Loucy (cell line): ENCODE measurements at regions not wholly inside any gene's neighbourhood (a gene's known extent, or its start where the extent isn't known, plus 50 kb on each side); places are given as distances from the start of the nearest gene placed in this dataset.

ENCODE experiments used
- H2AFZ ChIP-seq: fragments of 200-600 bp; sonication (generic); 2 replicates; pipeline ENCODE4 v1.6.0; 2016; ENCODE audit warnings: antibody characterized with exemption, mild to moderate bottlenecking, low read length, moderate library complexity
- H3F3A ChIP-seq: fragments of 200-600 bp; 2 replicates; pipeline ENCODE4 v1.6.0; 2016; ENCODE audit warnings: antibody characterized with exemption, low read depth, mild to moderate bottlenecking
- H3K27me3 ChIP-seq: fragments of 200-600 bp; sonication (generic); 2 replicates; pipeline ENCODE4 v1.6.1; 2014; ENCODE audit warnings: low read length, mild to moderate bottlenecking; ENCODE audit not compliant: insufficient read depth, poor library complexity, severe bottlenecking
- H3K36me3 ChIP-seq: fragments of 200-600 bp; sonication (generic); 2 replicates; pipeline ENCODE4 v1.6.1; 2016; ENCODE audit warnings: low read length; ENCODE audit not compliant: insufficient read depth
- H3K4me1 ChIP-seq: fragments of 200-600 bp; sonication (generic); 2 replicates; pipeline ENCODE4 v1.5.1; 2014; ENCODE audit warnings: low read length, mild to moderate bottlenecking; ENCODE audit not compliant: insufficient read depth, poor library complexity, severe bottlenecking
- H3K4me2 ChIP-seq: fragments of 200-600 bp; sonication (generic); 2 replicates; pipeline ENCODE4 v1.6.0; 2014; ENCODE audit warnings: antibody characterized with exemption, low read length, low read depth, mild to moderate bottlenecking; ENCODE audit not compliant: poor library complexity, severe bottlenecking
- H3K4me3 ChIP-seq: fragments of 200-600 bp; sonication (generic); 2 replicates; pipeline ENCODE4 v1.5.1; 2014; ENCODE audit warnings: low read length, mild to moderate bottlenecking, mixed read lengths; ENCODE audit not compliant: poor library complexity, severe bottlenecking
- H3K79me2 ChIP-seq: fragments of 200-600 bp; sonication (generic); 2 replicates; pipeline ENCODE4 v1.6.1; 2014; ENCODE audit warnings: low read length; ENCODE audit not compliant: insufficient read depth
- H3K9ac ChIP-seq: fragments of 200-600 bp; sonication (generic); 2 replicates; pipeline ENCODE4 v1.6.0; 2014; ENCODE audit warnings: mild to moderate bottlenecking, low read depth, low read length, moderate library complexity; ENCODE audit not compliant: poor library complexity, severe bottlenecking
- H3K9me2 ChIP-seq: fragments of 200-600 bp; sonication (generic); replicated peaks from 2 replicates; pipeline ENCODE4 v1.6.1; 2016; ENCODE audit warnings: low read depth, low read length, mixed read lengths
- H3K9me3 ChIP-seq: fragments of 200-600 bp; sonication (generic); 2 replicates; pipeline ENCODE4 v1.6.1; 2014; ENCODE audit warnings: mild to moderate bottlenecking, antibody characterized with exemption, low read length, low read depth; ENCODE audit not compliant: insufficient read depth
- H4K20me1 ChIP-seq: fragments of 200-600 bp; sonication (generic); 2 replicates; pipeline ENCODE4 v1.6.0; 2014; ENCODE audit warnings: antibody characterized with exemption, low read length, mild to moderate bottlenecking; ENCODE audit not compliant: insufficient read depth, poor library complexity, severe bottlenecking
- CTCF ChIP-seq: fragments of 200-600 bp; sonication (generic); conservative IDR thresholded peaks from 2 replicates; pipeline ENCODE4 v1.5.1; 2014; ENCODE audit warnings: mild to moderate bottlenecking, antibody characterized with exemption, low read length
- EZH2phosphoT487 ChIP-seq: fragments of 200-600 bp; IDR thresholded peaks from 2 replicates; pipeline ENCODE4 v1.6.1; 2018; ENCODE audit warnings: antibody characterized with exemption, mild to moderate bottlenecking, moderate library complexity, borderline replicate concordance

GRCh38 chr11:27868709-27869108 lies 168.5 kb upstream of the BDNF start:
- H2AFZ ChIP-seq = no peak overlapping the region
- H3K4me1 ChIP-seq = no peaks in the 10 kb centered on the region
- no peaks in the 10 kb centered on the region for H3K9me3 ChIP-seq
- TF ChIP-seq EZH2phosphoT487 (no peak), CTCF (no peak)
- no peak overlapping the region for H3K4me3 ChIP-seq
- no peaks in the 10 kb centered on the region for H3K27me3 ChIP-seq
- H3K9me2 ChIP-seq = no peaks in the 10 kb centered on the region
- no peak overlapping the region for H3K9ac ChIP-seq
- no peak overlapping the region for H3K4me2 ChIP-seq
- no peaks in the 10 kb centered on the region for H3F3A ChIP-seq
- H4K20me1 ChIP-seq = no peaks in the 10 kb centered on the region
- H3K36me3 ChIP-seq = no peaks in the 10 kb centered on the region
- H3K79me2 ChIP-seq = no peaks in the 10 kb centered on the region

- Histone ChIP-seq H4K20me1 (no peaks in the 10 kb centered on the region), H2AFZ (no peak overlapping the region), H3K4me1 (no peaks in the 10 kb centered on the region), H3K4me3 (no peak overlapping the region), H3K9me2 (no peaks in the 10 kb centered on the region), H3F3A (no peaks in the 10 kb centered on the region), H3K36me3 (no peaks in the 10 kb centered on the region), H3K9me3 (no peaks in the 10 kb centered on the region), H3K27me3 (no peaks in the 10 kb centered on the region), H3K79me2 (no peaks in the 10 kb centered on the region), H3K9ac (no peak overlapping the region), H3K4me2 (no peak overlapping the region)
- TF ChIP-seq EZH2phosphoT487 = no peak
- TF ChIP-seq CTCF = no peak
These were observed 168.0 kb upstream of the BDNF start for GRCh38 chr11:27868226-27868625.

DNA sequence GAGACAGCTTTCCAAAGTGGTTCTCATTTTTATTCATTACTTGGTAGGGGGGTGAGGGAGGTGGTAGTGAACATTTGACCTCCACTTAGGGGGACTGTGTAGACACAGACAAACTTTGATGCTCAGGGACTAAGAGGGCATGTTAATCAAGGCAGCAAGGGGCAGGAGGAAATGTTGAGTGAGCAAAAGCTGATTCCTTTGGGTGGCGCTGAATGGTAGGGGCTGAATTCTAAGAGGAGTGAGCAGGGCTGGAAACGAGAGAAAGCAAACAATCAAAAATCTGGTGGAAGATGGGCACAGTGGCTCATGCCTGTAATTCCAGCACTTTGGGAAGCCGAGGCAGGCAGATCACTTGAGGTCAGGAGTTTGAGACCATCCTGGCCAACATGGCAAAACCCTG lies 164.8 kb upstream of the BDNF start:
- no peaks in the 10 kb centered on the region for H3K36me3 ChIP-seq
- no peaks in the 10 kb centered on the region for H3K27me3 ChIP-seq
- no peak overlapping the region for H3K4me2 ChIP-seq
- H3K9me3 ChIP-seq = no peaks in the 10 kb centered on the region
- H3K9me2 ChIP-seq = no peaks in the 10 kb centered on the region
- no peaks in the 10 kb centered on the region for H3K79me2 ChIP-seq
- H3F3A ChIP-seq = no peaks in the 10 kb centered on the region
- no peak overlapping the region for H2AFZ ChIP-seq
- no peaks in the 10 kb centered on the region for H4K20me1 ChIP-seq
- no peak overlapping the region for H3K4me3 ChIP-seq
- no peaks in the 10 kb centered on the region for H3K4me1 ChIP-seq
- TF ChIP-seq EZH2phosphoT487 (no peak), CTCF (no peak)
- H3K9ac ChIP-seq = no peak overlapping the region
